ENCODE measurements at regions not wholly inside any gene's neighbourhood (a gene's known extent, or its start where the extent isn't known, plus 50 kb on each side); places are given as distances from the start of the nearest gene placed in this dataset.

DNA sequence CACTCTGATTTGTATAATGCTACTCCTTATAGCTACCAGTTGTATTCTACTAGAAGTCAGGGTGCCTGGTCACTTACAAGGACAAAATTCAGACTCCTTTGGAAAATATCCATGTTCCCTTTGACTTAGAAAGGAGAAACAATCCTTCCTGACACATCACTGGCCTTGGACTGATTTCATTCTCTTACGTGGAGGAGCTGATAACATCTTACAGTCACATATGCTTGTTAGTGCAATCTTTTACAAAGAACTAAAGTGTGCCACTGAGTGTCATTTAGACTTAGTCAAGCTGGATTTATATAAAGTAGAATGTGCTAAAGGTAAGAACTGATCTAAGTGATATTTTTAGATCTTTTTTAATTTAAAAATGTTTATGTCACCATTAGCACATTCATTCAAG, 131.0 kb upstream of the TMTC2 start:
- DNase-seq, result no peak
- Histone ChIP-seq H3K36me3 (no peaks in the 10 kb centered on the region), H3K4me3 (no peak overlapping the region), H3K9me3 (peaks cover 0 to 3% (median 0%) of the 10 kb centered on the region in 4 donors), H3K27me3 (no peaks in the 10 kb centered on the region), H3K4me1 (no peaks in the 10 kb centered on the region), H3K27ac (no peak overlapping the region)
- TF ChIP-seq, protein P1, sequence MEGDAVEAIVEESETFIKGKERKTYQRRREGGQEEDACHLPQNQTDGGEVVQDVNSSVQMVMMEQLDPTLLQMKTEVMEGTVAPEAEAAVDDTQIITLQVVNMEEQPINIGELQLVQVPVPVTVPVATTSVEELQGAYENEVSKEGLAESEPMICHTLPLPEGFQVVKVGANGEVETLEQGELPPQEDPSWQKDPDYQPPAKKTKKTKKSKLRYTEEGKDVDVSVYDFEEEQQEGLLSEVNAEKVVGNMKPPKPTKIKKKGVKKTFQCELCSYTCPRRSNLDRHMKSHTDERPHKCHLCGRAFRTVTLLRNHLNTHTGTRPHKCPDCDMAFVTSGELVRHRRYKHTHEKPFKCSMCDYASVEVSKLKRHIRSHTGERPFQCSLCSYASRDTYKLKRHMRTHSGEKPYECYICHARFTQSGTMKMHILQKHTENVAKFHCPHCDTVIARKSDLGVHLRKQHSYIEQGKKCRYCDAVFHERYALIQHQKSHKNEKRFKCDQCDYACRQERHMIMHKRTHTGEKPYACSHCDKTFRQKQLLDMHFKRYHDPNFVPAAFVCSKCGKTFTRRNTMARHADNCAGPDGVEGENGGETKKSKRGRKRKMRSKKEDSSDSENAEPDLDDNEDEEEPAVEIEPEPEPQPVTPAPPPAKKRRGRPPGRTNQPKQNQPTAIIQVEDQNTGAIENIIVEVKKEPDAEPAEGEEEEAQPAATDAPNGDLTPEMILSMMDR (IDR thresholded peaks at IDR 0.05), result no peak
- TF ChIP-seq POLR2A (IDR thresholded peaks at IDR 0.05), result no peak

DNA sequence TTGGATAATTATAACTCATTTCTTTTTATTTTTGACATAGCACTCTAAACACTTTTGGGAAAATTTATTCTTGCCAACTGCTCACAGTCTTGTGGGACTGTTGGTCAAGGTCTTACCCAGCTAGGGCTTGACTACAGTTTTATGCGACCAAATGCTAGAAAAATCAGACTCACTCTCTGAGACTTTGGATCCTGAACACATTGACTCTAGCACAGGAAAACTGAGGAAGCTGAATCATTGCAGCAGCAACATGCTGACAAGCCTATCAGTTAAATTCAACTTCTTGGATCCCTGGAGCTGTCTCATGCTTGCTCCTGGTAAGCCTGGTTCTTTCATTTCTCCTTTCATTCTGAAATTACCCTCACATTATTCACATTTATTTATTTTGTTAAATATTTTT, 120.7 kb upstream of the TMTC2 start:
- DNase-seq, result no peak
- H3K4me1 ChIP-seq, result no peaks in the 10 kb centered on the region
- H3K27ac ChIP-seq, result no peak overlapping the region
- TF ChIP-seq, protein P1 (IDR thresholded peaks at IDR 0.05), result no peak
- H3K27me3 ChIP-seq, result no peaks in the 10 kb centered on the region
- H3K36me3 ChIP-seq, result no peaks in the 10 kb centered on the region
- no peak overlapping the region for H3K4me3 ChIP-seq
- no peaks in the 10 kb centered on the region for H3K9me3 ChIP-seq

DNA sequence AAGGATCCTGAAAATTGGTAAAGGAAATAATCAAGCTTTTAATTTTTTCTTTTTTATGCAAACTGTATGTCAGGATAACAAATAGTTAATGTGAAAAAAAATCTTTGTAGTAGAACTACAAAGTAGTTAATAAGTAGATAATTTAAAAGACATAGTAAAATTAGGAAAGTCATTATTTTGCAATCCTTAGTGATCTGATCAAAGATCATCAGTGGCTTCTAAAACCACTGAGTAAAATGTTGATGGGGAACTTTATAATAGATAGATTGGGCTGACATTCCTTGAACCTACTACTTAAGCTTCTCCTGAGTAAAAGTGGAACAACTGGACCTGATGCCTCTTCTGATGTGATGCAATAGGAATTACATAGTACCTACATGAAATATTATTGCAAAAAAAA, 119.0 kb upstream of the TMTC2 start:
- H3K4me3 ChIP-seq, result no peak overlapping the region
- H3K4me1 ChIP-seq, result no peaks in the 10 kb centered on the region
- H3K36me3 ChIP-seq, result no peaks in the 10 kb centered on the region
- H3K27me3 ChIP-seq, result no peaks in the 10 kb centered on the region
- no peaks in the 10 kb centered on the region for H3K9me3 ChIP-seq
- DNase-seq, result no peak
- H3K27ac ChIP-seq, result no peak overlapping the region
- TF ChIP-seq POLR2A (IDR thresholded peaks at IDR 0.05), result no peak
- TF ChIP-seq, protein P1 (IDR thresholded peaks at IDR 0.05), result no peak

DNA sequence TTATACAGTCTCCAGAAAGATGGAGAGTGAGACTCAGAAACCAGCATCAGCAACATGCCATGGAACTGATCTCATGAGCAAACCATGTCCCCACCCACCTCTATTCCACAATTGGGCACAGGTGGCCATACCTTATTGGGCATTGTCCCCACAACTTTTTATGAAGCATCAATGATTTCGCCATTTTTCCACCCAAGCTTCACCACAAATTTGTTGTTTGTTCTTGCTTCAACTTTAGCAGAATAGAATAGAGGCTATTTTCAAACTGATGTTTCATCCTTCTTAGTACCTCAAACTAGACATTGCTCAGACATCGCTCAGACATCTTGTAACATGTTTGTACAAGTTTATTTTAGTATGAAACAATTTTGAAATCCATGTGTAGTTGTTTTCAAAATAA, 112.5 kb upstream of the TMTC2 start:
- H3K9me3 ChIP-seq, result no peaks in the 10 kb centered on the region
- H3K4me1 ChIP-seq, result no peaks in the 10 kb centered on the region
- H3K4me3 ChIP-seq, result no peak overlapping the region
- no peak for DNase-seq
- no peak overlapping the region for H3K27ac ChIP-seq
- no peaks in the 10 kb centered on the region for H3K36me3 ChIP-seq
- no peak for TF ChIP-seq POLR2A (IDR thresholded peaks at IDR 0.05)
- TF ChIP-seq, protein P1 (IDR thresholded peaks at IDR 0.05), result no peak
- H3K27me3 ChIP-seq, result no peaks in the 10 kb centered on the region

DNA sequence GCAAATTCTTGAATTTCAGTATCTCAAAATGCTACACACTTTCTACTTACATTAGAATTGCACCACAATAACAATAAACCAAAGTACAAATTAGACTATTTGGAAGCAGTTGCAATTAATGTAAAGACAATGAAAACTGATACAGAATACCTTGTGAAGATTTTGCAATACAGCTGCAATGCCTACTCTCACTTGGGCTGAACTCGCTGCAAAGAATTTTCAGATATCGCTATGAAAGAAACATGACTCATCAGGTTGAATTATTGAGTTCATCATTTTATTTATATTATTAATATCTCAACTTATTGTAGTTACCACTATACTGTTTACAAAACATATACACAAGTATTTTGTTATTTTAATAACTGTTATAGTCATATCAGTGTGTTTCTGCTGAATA, 108.0 kb upstream of the TMTC2 start:
- Histone ChIP-seq H3K9me3 (no peaks in the 10 kb centered on the region), H3K36me3 (no peaks in the 10 kb centered on the region), H3K4me3 (no peak overlapping the region), H3K4me1 (no peaks in the 10 kb centered on the region), H3K27ac (no peak overlapping the region), H3K27me3 (no peaks in the 10 kb centered on the region)
- no peak for DNase-seq
- no peak for TF ChIP-seq POLR2A (IDR thresholded peaks at IDR 0.05)
- TF ChIP-seq, protein P1 (IDR thresholded peaks at IDR 0.05), result no peak

DNA sequence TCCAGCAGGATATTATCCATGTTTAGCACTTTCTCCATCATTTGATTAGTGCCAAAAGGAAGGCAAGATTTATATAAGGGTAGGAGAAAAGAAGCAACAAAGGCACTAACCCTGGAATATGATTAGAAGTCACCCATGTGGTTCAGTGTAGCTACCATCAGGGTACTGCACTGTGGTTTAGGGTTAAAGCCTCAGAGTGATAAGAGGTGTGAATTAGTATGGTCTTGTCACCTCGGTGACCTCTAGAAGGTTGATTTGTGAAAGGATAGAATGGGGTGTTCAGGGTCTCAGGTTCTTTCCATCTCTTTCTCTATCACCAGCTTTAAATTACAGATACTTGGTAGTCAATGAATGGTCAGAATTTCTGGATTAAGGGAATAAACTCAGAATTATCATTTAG, 103.0 kb upstream of the TMTC2 start:
- Histone ChIP-seq H3K4me1 (no peaks in the 10 kb centered on the region), H3K36me3 (no peaks in the 10 kb centered on the region), H3K4me3 (no peak overlapping the region), H3K27ac (no peak overlapping the region), H3K27me3 (no peaks in the 10 kb centered on the region), H3K9me3 (no peaks in the 10 kb centered on the region)
- DNase-seq, result no peak
- TF ChIP-seq, protein P1 (IDR thresholded peaks at IDR 0.05), result no peak
- TF ChIP-seq POLR2A (IDR thresholded peaks at IDR 0.05), result no peak
